HepG2 (cell line): ENCODE measurements at regions not wholly inside any gene's neighbourhood (a gene's known extent, or its start where the extent isn't known, plus 50 kb on each side); places are given as distances from the start of the nearest gene placed in this dataset.

ENCODE experiments used
- ATAC-seq: fragments of 200-7000 bp; cut with Tn5 transposase; 3 replicates; pipeline ENCODE4 v1.9.1; 2020; ENCODE audit warnings: mild to moderate bottlenecking, moderate library complexity
- BruUV-seq: library from RNA; stranded (reverse); fragments of 400-500 nt; replicated peaks from 2 replicates; lab custom pipeline; 2021; lab: Mats Ljungman, UMichigan
- CTCF ChIA-PET: fragments of 300-600 bp; formaldehyde crosslinking; extraction: SDS; loops from one replicate; lab custom pipeline; 2021; ENCODE audit warnings: low total read pairs, inconsistent platforms, low intra/inter-chr PET ratio; lab: Yijun Ruan, JAX
- POLR2A ChIA-PET: fragments of 350-600 bp; sonication (Branson Sonifier 250); formaldehyde crosslinking; loops from one replicate; lab custom pipeline; 2020; ENCODE audit warnings: antibody characterized with exemption, inconsistent platforms; lab: Yijun Ruan, JAX
- DNase-seq: peaks from one replicate; pipeline ENCODE4 v3.0.0-alpha.2; 2015; ENCODE audit warnings: low spot score
- FAIRE-seq: peaks from 3 replicates; lab custom pipeline; 2011; peaks lifted over from hg19 to GRCh38; lab: Jason Lieb, UNC
- H2AFZ ChIP-seq: one replicate; pipeline ENCODE4 v1.6.1; 2011; ENCODE audit warnings: low read length, inconsistent platforms
- H3K27ac ChIP-seq: fragments of 300-600 bp; 3 replicates; pipeline ENCODE4 v1.8.0; 2011; ENCODE audit warnings: mixed run types, mild to moderate bottlenecking, mixed read lengths, low read length, inconsistent platforms; ENCODE audit not compliant: insufficient read depth; ENCODE audit errors: extremely low read length
- H3K27me3 ChIP-seq, 2 experiments: fragments of 200-600 bp in 1 of 2; 2 replicates in 1 of 2; 3 replicates in 1 of 2; pipeline versions ENCODE4 v1.6.0 to v1.8.0; 2011; ENCODE audit warnings: low read length in 2 of 2, mild to moderate bottlenecking in 2 of 2, moderate library complexity in 2 of 2, inconsistent platforms in 1 of 2; ENCODE audit not compliant: insufficient read depth in 2 of 2, control insufficient read depth in 1 of 2
- H3K36me3 ChIP-seq, 2 experiments: fragments of 200-600 bp in 1 of 2; replicated peaks in 1 of 2; 2 replicates in 1 of 2; 3 replicates in 1 of 2; pipeline versions ENCODE4 v1.5.1 to v1.8.0; 2011; ENCODE audit warnings: low read length in 2 of 2, inconsistent platforms in 1 of 2; ENCODE audit not compliant: insufficient read depth in 2 of 2, control insufficient read depth in 1 of 2
- H3K4me1 ChIP-seq: 2 replicates; pipeline ENCODE4 v1.5.1; 2012; ENCODE audit warnings: low read length, inconsistent platforms; ENCODE audit not compliant: insufficient read depth
- H3K4me2 ChIP-seq: 2 replicates; pipeline ENCODE4 v1.6.0; 2011; ENCODE audit warnings: low read depth, low read length, inconsistent platforms
- H3K4me3 ChIP-seq, 3 experiments: fragments of 200-600 bp in 1 of 3; sonication (generic), shearing (Covaris generic) in 1 of 3; replicated peaks in 1 of 3; 2 replicates each; pipeline ENCODE4 v1.5.1; 2011 to 2016; ENCODE audit warnings: low read length in 3 of 3, inconsistent platforms in 2 of 3, low read depth in 2 of 3, mild to moderate bottlenecking in 2 of 3, control low read depth in 1 of 3, mixed read lengths in 1 of 3; ENCODE audit not compliant: insufficient read depth in 1 of 3
- H3K79me2 ChIP-seq: one replicate; pipeline ENCODE4 v1.6.1; 2011; ENCODE audit warnings: low read length, inconsistent platforms; ENCODE audit not compliant: insufficient read depth
- H3K9ac ChIP-seq: 2 replicates; pipeline ENCODE4 v1.6.0; 2011; ENCODE audit warnings: mild to moderate bottlenecking, low read depth, low read length, inconsistent platforms; ENCODE audit not compliant: insufficient read depth
- H3K9me3 ChIP-seq: 2 replicates; pipeline ENCODE4 v1.5.1; 2012; ENCODE audit warnings: mild to moderate bottlenecking, low read length
- H4K20me1 ChIP-seq: 2 replicates; pipeline ENCODE4 v1.6.0; 2011; ENCODE audit warnings: inconsistent platforms, mild to moderate bottlenecking, low read length, moderate library complexity; ENCODE audit not compliant: insufficient read depth
- CEBPB ChIP-seq: IDR thresholded peaks from 2 replicates; pipeline ENCODE4 v1.6.1; 2011; ENCODE audit warnings: low read depth, low read length, improper control_type of control experiment, borderline replicate concordance
- DNMT3B ChIP-seq: conservative IDR thresholded peaks from 2 replicates; pipeline ENCODE4 v1.6.1; 2016; ENCODE audit warnings: missing biosample characterization, control low read depth
- ELF1 ChIP-seq: sonication (generic); formaldehyde crosslinking; IDR thresholded peaks from 2 replicates; pipeline ENCODE4 v1.4.0; 2020; ENCODE audit warnings: missing genetic modification reagents
- HES4 ChIP-seq: sonication (generic); formaldehyde crosslinking; IDR thresholded peaks from 2 replicates; pipeline ENCODE4 v1.9.0; 2021; ENCODE audit warnings: mild to moderate bottlenecking, missing genetic modification reagents, borderline replicate concordance
- HMG20A ChIP-seq: IDR thresholded peaks from 2 replicates; pipeline ENCODE4 v1.6.1; 2016; ENCODE audit warnings: borderline replicate concordance
- IRF2 ChIP-seq: IDR thresholded peaks from 2 replicates; pipeline ENCODE4 v1.6.1; 2018; ENCODE audit warnings: missing genetic modification reagents, missing compliant biosample characterization
- ISX ChIP-seq: sonication (generic); formaldehyde crosslinking; conservative IDR thresholded peaks from 2 replicates; pipeline ENCODE4 v1.5.0; 2020; ENCODE audit warnings: missing genetic modification reagents
- KLF11 ChIP-seq: IDR thresholded peaks from 2 replicates; pipeline ENCODE4 v1.6.1; 2016; ENCODE audit warnings: missing compliant biosample characterization
- PAF1 ChIP-seq: IDR thresholded peaks from 2 replicates; pipeline ENCODE4 v1.6.1; 2016; ENCODE audit warnings: missing genetic modification reagents, missing compliant biosample characterization
- ZNF446 ChIP-seq: sonication (generic); formaldehyde crosslinking; IDR thresholded peaks from 2 replicates; pipeline ENCODE4 v1.5.0; 2020; ENCODE audit warnings: mild to moderate bottlenecking, missing genetic modification reagents
- ZNF557 ChIP-seq: sonication (generic); formaldehyde crosslinking; IDR thresholded peaks from 2 replicates; pipeline ENCODE4 v1.4.0; 2020; ENCODE audit warnings: missing genetic modification reagents
- ZNF598 ChIP-seq: sonication (generic); formaldehyde crosslinking; IDR thresholded peaks from 2 replicates; pipeline ENCODE4 v1.5.1; 2020; ENCODE audit warnings: mild to moderate bottlenecking, missing genetic modification reagents, borderline replicate concordance
- ZNF724P ChIP-seq: sonication (generic); formaldehyde crosslinking; IDR thresholded peaks from 2 replicates; pipeline ENCODE4 v1.8.0; 2022; ENCODE audit warnings: missing genetic modification reagents, borderline replicate concordance
- ZSCAN12 ChIP-seq: sonication (generic); formaldehyde crosslinking; IDR thresholded peaks from 2 replicates; pipeline ENCODE4 v1.9.0; 2021; ENCODE audit warnings: mild to moderate bottlenecking, missing genetic modification reagents
- ZSCAN31 ChIP-seq: sonication (generic); formaldehyde crosslinking; IDR thresholded peaks from 2 replicates; pipeline ENCODE4 v1.5.0; 2020; ENCODE audit warnings: low read depth, mild to moderate bottlenecking, missing genetic modification reagents
- WGBS: methylation state at CpG from one replicate; pipeline ENCODE4 v1.1.6; 2017; ENCODE audit warnings: low lambda C conversion rate; 5-methylcytosine and 5-hydroxymethylcytosine counted together
- in situ Hi-C: cut with HindIII; loops from 2 replicates; pipeline ENCODE4 v1.10.0; 2017; ENCODE audit warnings: low pct_unique_long_range_greater_than_20kb; ENCODE audit not compliant: extremely low pct_ligation_motif_present
- intact Hi-C: fragments of 100-400 bp; cut with micrococcal nuclease; formaldehyde crosslinking; loops from one replicate; pipeline ENCODE4 v1.10.0; 2022; ENCODE audit not compliant: unreplicated experiment
- TF ChIP-seq, protein P1 (sequence below): sonication (generic); formaldehyde crosslinking; conservative IDR thresholded peaks from 2 replicates; pipeline ENCODE4 v1.4.0; 2020; ENCODE audit warnings: missing genetic modification reagents
- TF ChIP-seq, protein P2 (sequence below): sonication (generic); formaldehyde crosslinking; IDR thresholded peaks from 2 replicates; pipeline ENCODE4 v1.4.0; 2020; ENCODE audit warnings: mild to moderate bottlenecking, missing genetic modification reagents, borderline replicate concordance
- TF ChIP-seq, protein P3 (sequence below): sonication (generic); formaldehyde crosslinking; IDR thresholded peaks from 2 replicates; pipeline ENCODE4 v1.5.0; 2020; ENCODE audit warnings: mild to moderate bottlenecking, missing genetic modification reagents, borderline replicate concordance
- TF ChIP-seq, protein P4 (sequence below): IDR thresholded peaks from 2 replicates; pipeline ENCODE4 v1.6.1; 2016; ENCODE audit warnings: low read depth, control low read depth

DNA sequence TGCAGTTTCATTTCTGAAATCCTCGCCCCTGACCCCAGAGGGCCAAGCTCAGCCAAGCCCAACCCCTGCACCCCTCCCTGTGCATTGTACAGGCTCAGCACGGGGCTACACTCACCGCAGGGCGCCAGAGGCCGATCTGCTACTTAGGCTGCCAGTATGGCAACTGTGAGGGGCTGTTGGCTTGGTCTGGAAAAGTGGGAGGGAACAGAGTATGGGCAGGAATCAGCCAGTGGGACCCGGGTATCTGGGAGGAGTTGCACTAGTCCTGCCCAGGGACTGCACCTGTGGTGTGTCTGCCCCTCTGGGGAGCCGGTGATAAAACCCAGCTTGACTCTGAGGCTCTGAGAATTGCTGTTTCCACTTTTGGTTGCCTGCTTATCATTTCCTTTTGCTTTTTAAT, 167.4 kb upstream of the KIF2A start:
- CTCF ChIA-PET, result no interaction called here
- DNase-seq (no peak), ATAC-seq (no peak; the same call in 2 of the 3 replicates), FAIRE-seq (no peak)
- H3K9ac ChIP-seq, result no peak overlapping the region
- no peak overlapping the region for H3K4me2 ChIP-seq
- no peaks in the 10 kb centered on the region for H3K9me3 ChIP-seq
- H2AFZ ChIP-seq, result no peak overlapping the region
- no TSS peak for BruUV-seq
- H3K4me1 ChIP-seq, result no peaks in the 10 kb centered on the region
- POLR2A ChIA-PET, result no interaction called here
- no peaks in the 10 kb centered on the region for H3K36me3 ChIP-seq
- H4K20me1 ChIP-seq, result no peaks in the 10 kb centered on the region
- in situ Hi-C loops (no loop called here), intact Hi-C loops (no loop called here)
- no peaks in the 10 kb centered on the region for H3K79me2 ChIP-seq
- 5% methylated on average over 5 of the region's 7 CpGs for WGBS
- peaks cover 0 to 21% of the 10 kb centered on the region in 2 experiments; a peak in 4 of 5 replicates for H3K27me3 ChIP-seq
- TF ChIP-seq DNMT3B (CRISPR knock-in tag) (no peak), ZNF724P (CRISPR knock-in tag) (no peak), ISX (CRISPR knock-in tag) (no peak), ZNF598 (CRISPR knock-in tag) (no peak), HMG20A (CRISPR knock-in tag) (no peak), ZNF446 (CRISPR knock-in tag) (no peak), CEBPB (no peak), HES4 (CRISPR knock-in tag) (no peak), ZSCAN12 (no peak), KLF11 (CRISPR knock-in tag) (no peak), PAF1 (CRISPR knock-in tag) (no peak), IRF2 (CRISPR knock-in tag) (no peak), ZNF557 (CRISPR knock-in tag) (no peak), ZSCAN31 (no peak), ELF1 (no peak)
- TF ChIP-seq, protein P1, sequence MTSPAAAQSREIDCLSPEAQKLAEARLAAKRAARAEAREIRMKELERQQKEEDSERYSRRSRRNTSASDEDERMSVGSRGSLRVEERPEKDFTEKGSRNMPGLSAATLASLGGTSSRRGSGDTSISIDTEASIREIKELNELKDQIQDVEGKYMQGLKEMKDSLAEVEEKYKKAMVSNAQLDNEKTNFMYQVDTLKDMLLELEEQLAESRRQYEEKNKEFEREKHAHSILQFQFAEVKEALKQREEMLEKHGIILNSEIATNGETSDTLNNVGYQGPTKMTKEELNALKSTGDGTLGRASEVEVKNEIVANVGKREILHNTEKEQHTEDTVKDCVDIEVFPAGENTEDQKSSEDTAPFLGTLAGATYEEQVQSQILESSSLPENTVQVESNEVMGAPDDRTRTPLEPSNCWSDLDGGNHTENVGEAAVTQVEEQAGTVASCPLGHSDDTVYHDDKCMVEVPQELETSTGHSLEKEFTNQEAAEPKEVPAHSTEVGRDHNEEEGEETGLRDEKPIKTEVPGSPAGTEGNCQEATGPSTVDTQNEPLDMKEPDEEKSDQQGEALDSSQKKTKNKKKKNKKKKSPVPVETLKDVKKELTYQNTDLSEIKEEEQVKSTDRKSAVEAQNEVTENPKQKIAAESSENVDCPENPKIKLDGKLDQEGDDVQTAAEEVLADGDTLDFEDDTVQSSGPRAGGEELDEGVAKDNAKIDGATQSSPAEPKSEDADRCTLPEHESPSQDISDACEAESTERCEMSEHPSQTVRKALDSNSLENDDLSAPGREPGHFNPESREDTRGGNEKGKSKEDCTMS, result no peak
- TF ChIP-seq, protein P2, sequence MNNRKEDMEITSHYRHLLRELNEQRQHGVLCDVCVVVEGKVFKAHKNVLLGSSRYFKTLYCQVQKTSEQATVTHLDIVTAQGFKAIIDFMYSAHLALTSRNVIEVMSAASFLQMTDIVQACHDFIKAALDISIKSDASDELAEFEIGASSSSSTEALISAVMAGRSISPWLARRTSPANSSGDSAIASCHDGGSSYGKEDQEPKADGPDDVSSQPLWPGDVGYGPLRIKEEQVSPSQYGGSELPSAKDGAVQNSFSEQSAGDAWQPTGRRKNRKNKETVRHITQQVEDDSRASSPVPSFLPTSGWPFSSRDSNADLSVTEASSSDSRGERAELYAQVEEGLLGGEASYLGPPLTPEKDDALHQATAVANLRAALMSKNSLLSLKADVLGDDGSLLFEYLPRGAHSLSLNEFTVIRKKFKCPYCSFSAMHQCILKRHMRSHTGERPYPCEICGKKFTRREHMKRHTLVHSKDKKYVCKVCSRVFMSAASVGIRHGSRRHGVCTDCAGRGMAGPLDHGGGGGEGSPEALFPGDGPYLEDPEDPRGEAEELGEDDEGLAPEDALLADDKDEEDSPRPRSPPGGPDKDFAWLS (CRISPR knock-in tag), result no peak
- TF ChIP-seq, protein P3, sequence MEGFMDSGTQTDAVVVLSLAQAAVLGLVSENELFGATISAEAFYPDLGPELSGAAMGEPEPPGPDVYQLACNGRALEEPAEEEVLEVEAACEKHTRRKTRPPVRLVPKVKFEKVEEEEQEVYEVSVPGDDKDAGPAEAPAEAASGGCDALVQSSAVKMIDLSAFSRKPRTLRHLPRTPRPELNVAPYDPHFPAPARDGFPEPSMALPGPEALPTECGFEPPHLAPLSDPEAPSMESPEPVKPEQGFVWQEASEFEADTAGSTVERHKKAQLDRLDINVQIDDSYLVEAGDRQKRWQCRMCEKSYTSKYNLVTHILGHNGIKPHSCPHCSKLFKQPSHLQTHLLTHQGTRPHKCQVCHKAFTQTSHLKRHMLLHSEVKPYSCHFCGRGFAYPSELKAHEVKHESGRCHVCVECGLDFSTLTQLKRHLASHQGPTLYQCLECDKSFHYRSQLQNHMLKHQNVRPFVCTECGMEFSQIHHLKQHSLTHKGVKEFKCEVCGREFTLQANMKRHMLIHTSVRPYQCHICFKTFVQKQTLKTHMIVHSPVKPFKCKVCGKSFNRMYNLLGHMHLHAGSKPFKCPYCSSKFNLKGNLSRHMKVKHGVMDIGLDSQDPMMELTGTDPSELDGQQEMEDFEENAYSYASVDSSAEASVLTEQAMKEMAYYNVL (CRISPR knock-in tag), result no peak
- TF ChIP-seq, protein P4, sequence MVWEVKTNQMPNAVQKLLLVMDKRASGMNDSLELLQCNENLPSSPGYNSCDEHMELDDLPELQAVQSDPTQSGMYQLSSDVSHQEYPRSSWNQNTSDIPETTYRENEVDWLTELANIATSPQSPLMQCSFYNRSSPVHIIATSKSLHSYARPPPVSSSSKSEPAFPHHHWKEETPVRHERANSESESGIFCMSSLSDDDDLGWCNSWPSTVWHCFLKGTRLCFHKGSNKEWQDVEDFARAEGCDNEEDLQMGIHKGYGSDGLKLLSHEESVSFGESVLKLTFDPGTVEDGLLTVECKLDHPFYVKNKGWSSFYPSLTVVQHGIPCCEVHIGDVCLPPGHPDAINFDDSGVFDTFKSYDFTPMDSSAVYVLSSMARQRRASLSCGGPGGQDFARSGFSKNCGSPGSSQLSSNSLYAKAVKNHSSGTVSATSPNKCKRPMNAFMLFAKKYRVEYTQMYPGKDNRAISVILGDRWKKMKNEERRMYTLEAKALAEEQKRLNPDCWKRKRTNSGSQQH, result no peak
- H3K27ac ChIP-seq, result no peak overlapping the region
- H3K4me3 ChIP-seq, result no peak overlapping the region
